ENCODE measurements at regions not wholly inside any gene's neighbourhood (a gene's known extent, or its start where the extent isn't known, plus 50 kb on each side); places are given as distances from the start of the nearest gene placed in this dataset.

GRCh38 chr13:40194224-40194806 lies 472.1 kb downstream of the FOXO1 start:
- Histone ChIP-seq H3K9me3 (replicated peaks; ENCODE audit: control insufficient read depth, insufficient read depth, low read length) (no peaks in the 10 kb centered on the region), H4K20me1 (ENCODE audit: control insufficient read depth, insufficient read depth) (no peaks in the 10 kb centered on the region), H3K36me3 (ENCODE audit: control insufficient read depth in 2 of 2, insufficient read depth in 2 of 2, low read length in 1 of 2) (no peaks in the 10 kb centered on the region), H3K27me3 (replicated peaks in 1 of 2; ENCODE audit: control insufficient read depth in 2 of 2, insufficient read depth in 2 of 2, low read length in 1 of 2) (peaks cover 0 to 5% of the 10 kb centered on the region in 2 experiments; a peak in 2 of 4 replicates), H3K4me1 (ENCODE audit: control insufficient read depth, insufficient read depth, low read length) (no peaks in the 10 kb centered on the region), H2AFZ (ENCODE audit: control insufficient read depth, low read depth, low read length) (no peak overlapping the region), H3K9ac (ENCODE audit: control insufficient read depth, insufficient read depth, low read length) (no peak overlapping the region), H3K4me2 (ENCODE audit: control insufficient read depth, insufficient read depth) (no peak overlapping the region), H3K27ac (ENCODE audit: control insufficient read depth, insufficient read depth) (no peak overlapping the region), H3K4me3 (no peak overlapping the region), H3K79me2 (ENCODE audit: control insufficient read depth, insufficient read depth, low read length) (no peaks in the 10 kb centered on the region)
- intact Hi-C loops (cut with micrococcal nuclease; ENCODE audit: unreplicated experiment) (no loop called here), in situ Hi-C loops (cut with MboI) (no loop called here)
- FAIRE-seq (no peak), ATAC-seq (no peak), DNase-seq (ENCODE audit: low read depth, low spot score) (no peak)
- ChIA-PET SMC1A (ENCODE audit: uncharacterized antibody, unreplicated experiment) (interaction anchor here (1.0 to 1.8 kb wide), 4 partner anchors 10 to 489 kb away, joined by 3 read pairs; no protein-coding TSS in a partner anchor), POLR2A (no interaction called here), CTCF (interaction anchor here (1.0 to 1.1 kb wide), 2 partner anchors 126 to 148 kb away, joined by 3 read pairs; no protein-coding TSS in a partner anchor), RAD21 (ENCODE audit: unreplicated experiment) (no interaction called here)
- BruUV-seq (replicated peaks) = no TSS peak
- 73% methylated on average over 8 of the region's 9 CpGs for WGBS (ENCODE audit: insufficient coverage, insufficient replicate concordance, low lambda C conversion rate, missing lambda C conversion rate)
- TF ChIP-seq ZNF274 (IDR thresholded peaks at IDR 0.05; ENCODE audit: insufficient read depth, insufficient read length) = no peak
- TF ChIP-seq ETV6 (conservative IDR thresholded peaks at IDR 0.05 in 1 of 2, IDR thresholded peaks at IDR 0.05 in 1 of 2; ENCODE audit: borderline replicate concordance in 1 of 2, low read depth in 1 of 2) = no peak
- no peak for TF ChIP-seq LARP7 (IDR thresholded peaks at IDR 0.05)
- no peak for TF ChIP-seq CBX3 (IDR thresholded peaks at IDR 0.05; ENCODE audit: borderline replicate concordance, low read depth)
- TF ChIP-seq EP300 (IDR thresholded peaks at IDR 0.05; ENCODE audit: borderline replicate concordance in 1 of 2, control insufficient read depth in 1 of 2, low read depth in 2 of 2, low read length in 2 of 2) = no peak
- no peak for TF ChIP-seq PKNOX1 (IDR thresholded peaks at IDR 0.05)
- no peak for TF ChIP-seq FOXM1 (IDR thresholded peaks at IDR 0.05; ENCODE audit: low read depth, low read length)
- TF ChIP-seq NRF1 (conservative IDR thresholded peaks at IDR 0.05; ENCODE audit: low read depth, low read length) = no peak
- TF ChIP-seq RELA (IDR thresholded peaks at IDR 0.05; ENCODE audit: borderline replicate concordance, partially characterized antibody) = no peak
